ENCODE measurements at regions not wholly inside any gene's neighbourhood (a gene's known extent, or its start where the extent isn't known, plus 50 kb on each side); places are given as distances from the start of the nearest gene placed in this dataset.

GRCh38 chr20:2244993-2245392, 50.8 kb upstream of the TGM3 start:
- TF ChIP-seq CEBPB (tag; IDR thresholded peaks at IDR 0.05), result no peak
- TF ChIP-seq MEF2A (IDR thresholded peaks at IDR 0.05; ENCODE audit: control insufficient read depth, low read depth, low read length), result no peak
- TF ChIP-seq FOXP1 (CRISPR knock-in tag; IDR thresholded peaks at IDR 0.05), result no peak
- TF ChIP-seq ZBTB1 (CRISPR knock-in tag; IDR thresholded peaks at IDR 0.05; ENCODE audit: borderline replicate concordance, low read depth), result no peak
- TF ChIP-seq ATF6 (CRISPR knock-in tag; IDR thresholded peaks at IDR 0.05), result no peak
- TF ChIP-seq LARP7 (IDR thresholded peaks at IDR 0.05), result no peak
